ENCODE measurements at regions not wholly inside any gene's neighbourhood (a gene's known extent, or its start where the extent isn't known, plus 50 kb on each side); places are given as distances from the start of the nearest gene placed in this dataset.

- TF ChIP-seq ATF3 (IDR thresholded peaks at IDR 0.05) (no peak), CTCF (IDR thresholded peaks at IDR 0.05; ENCODE audit: low read depth, low read length, missing input control) (no peak), RAD21 (IDR thresholded peaks at IDR 0.05) (no peak), REST (IDR thresholded peaks at IDR 0.05) (no peak)
Observed at GRCh38 chr17:72434581-72434980, 313.8 kb downstream of the SOX9 start.

Data from liver (tissue), 3 donors.